ENCODE measurements at regions not wholly inside any gene's neighbourhood (a gene's known extent, or its start where the extent isn't known, plus 50 kb on each side); places are given as distances from the start of the nearest gene placed in this dataset.

- TF ChIP-seq POLR2A (IDR thresholded peaks at IDR 0.05): no peak
- TF ChIP-seq CTCF (IDR thresholded peaks at IDR 0.05): no peak
- H3K4me3 ChIP-seq (ENCODE audit: low read depth, poor library complexity, severe bottlenecking): no peak overlapping the region
- intact Hi-C loops (cut with DNase I; ENCODE audit: low total_unique reads): no loop called here
- 48 to 50% methylated on average over 4 of the region's 4 CpGs for WGBS, 2 donors
- no peak for DNase-seq (ENCODE audit: low spot score in 2 of 2)
Measured at GRCh38 chr15:39497759-39498565, 82.9 kb upstream of the THBS1 start.

GRCh38 chr15:39498629-39499028, 82.2 kb upstream of the THBS1 start:
- no peak overlapping the region for H3K4me3 ChIP-seq (ENCODE audit: low read depth, poor library complexity, severe bottlenecking)
- intact Hi-C loops (cut with DNase I; ENCODE audit: low total_unique reads): no loop called here
- TF ChIP-seq POLR2A (IDR thresholded peaks at IDR 0.05): no peak
- no peak for TF ChIP-seq CTCF (IDR thresholded peaks at IDR 0.05)
- DNase-seq (ENCODE audit: low spot score in 2 of 2): no peak
- WGBS, 2 donors: 46% methylated on average over 4 of the region's 4 CpGs

- 18 to 53% methylated on average over 1 of the region's 1 CpG for WGBS, 2 donors
- H3K4me3 ChIP-seq (ENCODE audit: low read depth, poor library complexity, severe bottlenecking): no peak overlapping the region
- intact Hi-C loops (cut with DNase I; ENCODE audit: low total_unique reads): no loop called here
- no peak for TF ChIP-seq CTCF (IDR thresholded peaks at IDR 0.05)
- TF ChIP-seq POLR2A (IDR thresholded peaks at IDR 0.05): no peak
- DNase-seq (ENCODE audit: low spot score in 2 of 2): no peak
Measured at GRCh38 chr15:39499042-39499441, 81.8 kb upstream of the THBS1 start.

GRCh38 chr15:39499681-39500080, 81.2 kb upstream of the THBS1 start:
- intact Hi-C loops (cut with DNase I; ENCODE audit: low total_unique reads): no loop called here
- no peak for DNase-seq (ENCODE audit: low spot score in 2 of 2)
- 60 to 72% methylated on average over 4 of the region's 4 CpGs for WGBS, 2 donors
- no peak overlapping the region for H3K4me3 ChIP-seq (ENCODE audit: low read depth, poor library complexity, severe bottlenecking)
- no peak for TF ChIP-seq CTCF (IDR thresholded peaks at IDR 0.05)
- no peak for TF ChIP-seq POLR2A (IDR thresholded peaks at IDR 0.05)

- intact Hi-C loops (cut with DNase I; ENCODE audit: low total_unique reads): no loop called here
- H3K4me3 ChIP-seq (ENCODE audit: low read depth, poor library complexity, severe bottlenecking): no peak overlapping the region
- TF ChIP-seq POLR2A (IDR thresholded peaks at IDR 0.05): no peak
- TF ChIP-seq CTCF (IDR thresholded peaks at IDR 0.05): no peak
- WGBS, 2 donors: 59 to 75% methylated on average over 6 of the region's 6 CpGs
- DNase-seq (ENCODE audit: low spot score in 2 of 2): no peak
Measured at GRCh38 chr15:39501366-39502081, 79.4 kb upstream of the THBS1 start.

Measured in lower leg skin (tissue), 4 donors.